ENCODE measurements at regions not wholly inside any gene's neighbourhood (a gene's known extent, or its start where the extent isn't known, plus 50 kb on each side); places are given as distances from the start of the nearest gene placed in this dataset.

- Histone ChIP-seq H3K27me3 (ENCODE audit: control insufficient read depth, insufficient read depth, low read length) (no peaks in the 10 kb centered on the region), H3K4me3 (ENCODE audit: low read length) (no peak overlapping the region), H3K9me3 (ENCODE audit: control insufficient read depth, insufficient read depth, low read length) (no peaks in the 10 kb centered on the region), H3K36me3 (ENCODE audit: control insufficient read depth, insufficient read depth, low read length) (no peaks in the 10 kb centered on the region), H3K4me1 (ENCODE audit: control insufficient read depth, insufficient read depth, low read length) (no peaks in the 10 kb centered on the region), H3K27ac (ENCODE audit: low read length) (no peak overlapping the region)
- Mint-ChIP-seq H3K9me3 (peaks cover 0 to 4% of the 10 kb centered on the region in 2 donors), H3K36me3 (no peaks in the 10 kb centered on the region), H3K27ac (no peak overlapping the region), H3K4me3 (no peak overlapping the region), H3K27me3 (ENCODE audit: low read depth in 2 of 2) (peaks cover 4 to 16% of the 10 kb centered on the region in 2 donors), H3K4me1 (no peaks in the 10 kb centered on the region)
- intact Hi-C loops (cut with micrococcal nuclease) = no loop called here
- no peak for ATAC-seq
- 65% methylated on average over 2 of the region's 2 CpGs for WGBS (ENCODE audit: insufficient coverage)
- DNase-seq = no peak
- no peak for TF ChIP-seq CTCF (IDR thresholded peaks at IDR 0.05)
Observed at GRCh38 chr4:16334601-16335000, 108.3 kb upstream of the TAPT1 start.

GRCh38 chr4:16329797-16330134 is 103.5 kb upstream of the TAPT1 start:
- H3K9me3 ChIP-seq (ENCODE audit: control insufficient read depth, insufficient read depth, low read length) = no peaks in the 10 kb centered on the region
- Mint-ChIP-seq H3K4me3 (no peak overlapping the region), H3K9me3 (peaks cover 0 to 4% of the 10 kb centered on the region in 2 donors), H3K4me1 (no peaks in the 10 kb centered on the region), H3K27ac (no peak overlapping the region), H3K36me3 (no peaks in the 10 kb centered on the region), H3K27me3 (ENCODE audit: low read depth in 2 of 2) (peaks cover 6 to 27% of the 10 kb centered on the region in 2 donors)
- no peaks in the 10 kb centered on the region for H3K36me3 ChIP-seq (ENCODE audit: control insufficient read depth, insufficient read depth, low read length)
- TF ChIP-seq CTCF (IDR thresholded peaks at IDR 0.05) = no peak
- WGBS (ENCODE audit: insufficient coverage) = 97% methylated on average over 1 of the region's 1 CpG
- intact Hi-C loops (cut with micrococcal nuclease) = no loop called here
- no peaks in the 10 kb centered on the region for H3K27me3 ChIP-seq (ENCODE audit: control insufficient read depth, insufficient read depth, low read length)
- no peak overlapping the region for H3K4me3 ChIP-seq (ENCODE audit: low read length)
- H3K4me1 ChIP-seq (ENCODE audit: control insufficient read depth, insufficient read depth, low read length) = no peaks in the 10 kb centered on the region
- no peak for ATAC-seq
- no peak for DNase-seq
- H3K27ac ChIP-seq (ENCODE audit: low read length) = no peak overlapping the region

GRCh38 chr4:16329125-16329796 is 103.0 kb upstream of the TAPT1 start:
- no peak overlapping the region for H3K4me3 ChIP-seq (ENCODE audit: low read length)
- no peaks in the 10 kb centered on the region for H3K4me1 ChIP-seq (ENCODE audit: control insufficient read depth, insufficient read depth, low read length)
- H3K36me3 Mint-ChIP-seq = no peaks in the 10 kb centered on the region
- no peak overlapping the region for H3K27ac Mint-ChIP-seq
- no peak overlapping the region for H3K27ac ChIP-seq (ENCODE audit: low read length)
- ATAC-seq (no peak), DNase-seq (no peak)
- no peak overlapping the region for H3K4me3 Mint-ChIP-seq
- TF ChIP-seq CTCF (IDR thresholded peaks at IDR 0.05) = no peak
- H3K27me3 ChIP-seq (ENCODE audit: control insufficient read depth, insufficient read depth, low read length) = no peaks in the 10 kb centered on the region
- H3K4me1 Mint-ChIP-seq = no peaks in the 10 kb centered on the region
- intact Hi-C loops (cut with micrococcal nuclease) = no loop called here
- H3K36me3 ChIP-seq (ENCODE audit: control insufficient read depth, insufficient read depth, low read length) = no peaks in the 10 kb centered on the region
- peaks cover 0 to 4% of the 10 kb centered on the region in 2 donors for H3K9me3 Mint-ChIP-seq
- 89% methylated on average over 2 of the region's 2 CpGs for WGBS (ENCODE audit: insufficient coverage)
- H3K27me3 Mint-ChIP-seq (ENCODE audit: low read depth in 2 of 2) = peaks cover 6 to 28% of the 10 kb centered on the region in 2 donors
- no peaks in the 10 kb centered on the region for H3K9me3 ChIP-seq (ENCODE audit: control insufficient read depth, insufficient read depth, low read length)

GRCh38 chr4:16322183-16322582 is 95.9 kb upstream of the TAPT1 start:
- no peak for ATAC-seq
- 64% methylated on average over 1 of the region's 1 CpG for WGBS (ENCODE audit: insufficient coverage)
- H3K27me3 ChIP-seq (ENCODE audit: control insufficient read depth, insufficient read depth, low read length) = no peaks in the 10 kb centered on the region
- Mint-ChIP-seq H3K9me3 (no peaks in the 10 kb centered on the region), H3K4me3 (no peak overlapping the region), H3K36me3 (no peaks in the 10 kb centered on the region), H3K4me1 (no peaks in the 10 kb centered on the region), H3K27me3 (ENCODE audit: low read depth in 2 of 2) (peaks cover 8 to 24% of the 10 kb centered on the region in 2 donors), H3K27ac (no peak overlapping the region)
- intact Hi-C loops (cut with micrococcal nuclease) = no loop called here
- no peak overlapping the region for H3K4me3 ChIP-seq (ENCODE audit: low read length)
- no peaks in the 10 kb centered on the region for H3K4me1 ChIP-seq (ENCODE audit: control insufficient read depth, insufficient read depth, low read length)
- DNase-seq = no peak
- H3K36me3 ChIP-seq (ENCODE audit: control insufficient read depth, insufficient read depth, low read length) = no peaks in the 10 kb centered on the region
- H3K27ac ChIP-seq (ENCODE audit: low read length) = no peak overlapping the region
- no peak for TF ChIP-seq CTCF (IDR thresholded peaks at IDR 0.05)
- H3K9me3 ChIP-seq (ENCODE audit: control insufficient read depth, insufficient read depth, low read length) = no peaks in the 10 kb centered on the region
